SU-DHL-6 (cell line): ENCODE measurements at regions not wholly inside any gene's neighbourhood (a gene's known extent, or its start where the extent isn't known, plus 50 kb on each side); places are given as distances from the start of the nearest gene placed in this dataset.

Experiments
- H2AFZ ChIP-seq: fragments of 200-600 bp; sonication (generic); 2 replicates; pipeline ENCODE4 v1.6.1; 2014; ENCODE audit warnings: low read depth, mild to moderate bottlenecking, moderate library complexity, mixed read lengths, antibody characterized with exemption, low read length; ENCODE audit not compliant: severe bottlenecking
- H3F3A ChIP-seq: fragments of 200-600 bp; shearing (Covaris generic); 2 replicates; pipeline ENCODE4 v1.6.0; 2016; ENCODE audit warnings: antibody characterized with exemption, mild to moderate bottlenecking; ENCODE audit not compliant: insufficient read depth
- H3K27ac ChIP-seq: fragments of 200-600 bp; sonication (generic); 2 replicates; pipeline ENCODE4 v1.5.1; 2016; ENCODE audit warnings: low read depth, mild to moderate bottlenecking, low read length, moderate library complexity, mixed read lengths
- H3K27me3 ChIP-seq: fragments of 200-600 bp; sonication (generic), shearing (Covaris generic); 2 replicates; pipeline ENCODE4 v1.6.0; 2014; ENCODE audit warnings: mild to moderate bottlenecking, low read length
- H3K36me3 ChIP-seq: fragments of 200-600 bp; sonication (generic); 2 replicates; pipeline ENCODE4 v1.6.1; 2014; ENCODE audit warnings: mild to moderate bottlenecking, low read length, mixed read lengths
- H3K4me2 ChIP-seq: fragments of 300-600, 200-600 bp; shearing (Covaris generic), sonication (generic); 2 replicates; pipeline ENCODE4 v1.6.0; 2014; ENCODE audit warnings: low read length, low read depth, mild to moderate bottlenecking; ENCODE audit not compliant: poor library complexity, severe bottlenecking
- H3K4me3 ChIP-seq: fragments of 200-600 bp; sonication (generic); 2 replicates; pipeline ENCODE4 v1.5.1; 2014; ENCODE audit warnings: antibody characterized with exemption, low read length, mild to moderate bottlenecking, mixed read lengths; ENCODE audit not compliant: insufficient read depth, poor library complexity, severe bottlenecking
- H3K79me2 ChIP-seq: fragments of 200-600 bp; sonication (generic); 2 replicates; pipeline ENCODE4 v1.6.1; 2014; ENCODE audit warnings: mild to moderate bottlenecking, low read length, moderate library complexity; ENCODE audit not compliant: insufficient read depth
- H3K9ac ChIP-seq: fragments of 200-600 bp; sonication (generic); 2 replicates; pipeline ENCODE4 v1.7.0; 2014; ENCODE audit warnings: mild to moderate bottlenecking, low read length
- H3K9me2 ChIP-seq: fragments of 200-600 bp; sonication (generic); replicated peaks from 2 replicates; pipeline ENCODE4 v1.6.1; 2014; ENCODE audit warnings: low read length; ENCODE audit not compliant: insufficient read depth
- H3K9me3 ChIP-seq: fragments of 200-600 bp; sonication (generic); 2 replicates; pipeline ENCODE4 v1.6.1; 2014; ENCODE audit warnings: low read length, mixed read lengths; ENCODE audit not compliant: insufficient read depth
- H4K20me1 ChIP-seq: fragments of 200-600 bp; sonication (generic); 2 replicates; pipeline ENCODE4 v1.6.1; 2014; ENCODE audit warnings: low read depth, mild to moderate bottlenecking, antibody characterized with exemption, low read length, moderate library complexity, mixed read lengths
- CTCF ChIP-seq: fragments of 200-600 bp; sonication (generic); IDR thresholded peaks from one replicate; pipeline ENCODE4 v1.5.1; 2017; ENCODE audit warnings: antibody characterized with exemption, mild to moderate bottlenecking, low read length, moderate library complexity; ENCODE audit not compliant: insufficient read depth, poor library complexity, severe bottlenecking
- EZH2phosphoT487 ChIP-seq: fragments of 200-600 bp; sonication (generic), shearing (Covaris generic); conservative IDR thresholded peaks from 2 replicates; pipeline ENCODE4 v1.6.1; 2018; ENCODE audit warnings: mild to moderate bottlenecking, antibody characterized with exemption, low read length, moderate library complexity, mixed read lengths

- no peak overlapping the region for H3K27ac ChIP-seq
- no peaks in the 10 kb centered on the region for H3F3A ChIP-seq
- H3K4me3 ChIP-seq, result no peak overlapping the region
- H4K20me1 ChIP-seq, result no peaks in the 10 kb centered on the region
- H3K79me2 ChIP-seq, result no peaks in the 10 kb centered on the region
- H3K9me3 ChIP-seq, result 0 out of 2 replicates have a peak, but pooled peaks cover 2% of the 10 kb centered on the region
- no peaks in the 10 kb centered on the region for H3K36me3 ChIP-seq
- H3K9ac ChIP-seq, result no peak overlapping the region
- H3K27me3 ChIP-seq, result no peaks in the 10 kb centered on the region
- no peak overlapping the region for H3K4me2 ChIP-seq
- H2AFZ ChIP-seq, result no peak overlapping the region
- TF ChIP-seq EZH2phosphoT487 (no peak), CTCF (no peak)
- H3K9me2 ChIP-seq, result no peaks in the 10 kb centered on the region
Observed at GRCh38 chr3:166488977-166489672, 651.9 kb upstream of the BCHE start.

- no peaks in the 10 kb centered on the region for H3K36me3 ChIP-seq
- no peak overlapping the region for H3K4me2 ChIP-seq
- H3F3A ChIP-seq, result 0 out of 2 replicates have a peak, but pooled peaks cover 5% of the 10 kb centered on the region
- H3K9me3 ChIP-seq, result no peaks in the 10 kb centered on the region
- no peak overlapping the region for H3K27ac ChIP-seq
- H3K79me2 ChIP-seq, result no peaks in the 10 kb centered on the region
- no peak overlapping the region for H3K4me3 ChIP-seq
- no peak overlapping the region for H3K9ac ChIP-seq
- TF ChIP-seq EZH2phosphoT487, result no peak
- TF ChIP-seq CTCF, result no peak
- no peak overlapping the region for H2AFZ ChIP-seq
- no peaks in the 10 kb centered on the region for H3K27me3 ChIP-seq
- H3K9me2 ChIP-seq, result no peaks in the 10 kb centered on the region
- H4K20me1 ChIP-seq, result no peaks in the 10 kb centered on the region
Observed at GRCh38 chr3:166484470-166484869, 647.2 kb upstream of the BCHE start.

GRCh38 chr3:166481340-166481739, 644.1 kb upstream of the BCHE start:
- Histone ChIP-seq H3K9me3 (no peaks in the 10 kb centered on the region), H3K4me2 (no peak overlapping the region), H4K20me1 (no peaks in the 10 kb centered on the region), H3K79me2 (no peaks in the 10 kb centered on the region), H3K36me3 (no peaks in the 10 kb centered on the region), H3K9me2 (no peaks in the 10 kb centered on the region), H3K27me3 (no peaks in the 10 kb centered on the region), H3K4me3 (no peak overlapping the region), H3K27ac (no peak overlapping the region), H3K9ac (no peak overlapping the region), H2AFZ (no peak overlapping the region), H3F3A (peaks cover 7% of the 10 kb centered on the region; the same call in 1 of the 2 replicates)
- TF ChIP-seq CTCF (no peak), EZH2phosphoT487 (no peak)
